ENCODE measurements at regions not wholly inside any gene's neighbourhood (a gene's known extent, or its start where the extent isn't known, plus 50 kb on each side); places are given as distances from the start of the nearest gene placed in this dataset.

- no peaks in the 10 kb centered on the region for H3K36me3 Mint-ChIP-seq (ENCODE audit: low read depth)
- no peaks in the 10 kb centered on the region for H3K4me1 Mint-ChIP-seq
Observed at GRCh38 chr6:66068033-66068432, 361.0 kb upstream of the EYS start.

GRCh38 chr6:66065313-66065712 is 358.3 kb upstream of the EYS start:
- H3K27me3 Mint-ChIP-seq (ENCODE audit: low read depth, poor library complexity), result no peaks in the 10 kb centered on the region
- H3K4me3 Mint-ChIP-seq, result no peak overlapping the region
- H3K27ac Mint-ChIP-seq, result no peak overlapping the region
- H3K36me3 Mint-ChIP-seq (ENCODE audit: low read depth), result no peaks in the 10 kb centered on the region
- no peak for DNase-seq
- H3K9me3 Mint-ChIP-seq, result no peaks in the 10 kb centered on the region
- no peaks in the 10 kb centered on the region for H3K4me1 Mint-ChIP-seq
- no peak for TF ChIP-seq CTCF (IDR thresholded peaks at IDR 0.05)

More at GRCh38 chr6:66068033-66068432, 361.0 kb upstream of the EYS start:
- Mint-ChIP-seq H3K9me3 (no peaks in the 10 kb centered on the region), H3K27ac (no peak overlapping the region), H3K4me3 (no peak overlapping the region), H3K27me3 (ENCODE audit: low read depth, poor library complexity) (peaks cover 4% of the 10 kb centered on the region)
- DNase-seq, result no peak
- TF ChIP-seq CTCF (IDR thresholded peaks at IDR 0.05), result no peak

GRCh38 chr6:66057034-66057433 is 350.0 kb upstream of the EYS start:
- H3K27ac Mint-ChIP-seq, result no peak overlapping the region
- H3K36me3 Mint-ChIP-seq (ENCODE audit: low read depth), result no peaks in the 10 kb centered on the region
- H3K9me3 Mint-ChIP-seq, result no peaks in the 10 kb centered on the region
- no peak for DNase-seq
- no peaks in the 10 kb centered on the region for H3K4me1 Mint-ChIP-seq
- no peaks in the 10 kb centered on the region for H3K27me3 Mint-ChIP-seq (ENCODE audit: low read depth, poor library complexity)
- H3K4me3 Mint-ChIP-seq, result no peak overlapping the region
- TF ChIP-seq CTCF (IDR thresholded peaks at IDR 0.05), result no peak

GRCh38 chr6:66054967-66055366 is 347.9 kb upstream of the EYS start:
- H3K36me3 Mint-ChIP-seq (ENCODE audit: low read depth), result no peaks in the 10 kb centered on the region
- H3K9me3 Mint-ChIP-seq, result no peaks in the 10 kb centered on the region
- H3K4me1 Mint-ChIP-seq, result no peaks in the 10 kb centered on the region
- no peaks in the 10 kb centered on the region for H3K27me3 Mint-ChIP-seq (ENCODE audit: low read depth, poor library complexity)
- TF ChIP-seq CTCF (IDR thresholded peaks at IDR 0.05), result no peak
- H3K27ac Mint-ChIP-seq, result no peak overlapping the region
- no peak for DNase-seq
- H3K4me3 Mint-ChIP-seq, result no peak overlapping the region

GRCh38 chr6:66051812-66052211 is 344.8 kb upstream of the EYS start:
- no peak for DNase-seq

More at GRCh38 chr6:66051812-66052211, 344.8 kb upstream of the EYS start:
- Mint-ChIP-seq H3K27ac (no peak overlapping the region), H3K36me3 (ENCODE audit: low read depth) (no peaks in the 10 kb centered on the region), H3K4me3 (no peak overlapping the region), H3K9me3 (no peaks in the 10 kb centered on the region), H3K4me1 (no peaks in the 10 kb centered on the region), H3K27me3 (ENCODE audit: low read depth, poor library complexity) (no peaks in the 10 kb centered on the region)
- no peak for TF ChIP-seq CTCF (IDR thresholded peaks at IDR 0.05)
